Posterior cingulate gyrus (tissue), 11 donors: ENCODE measurements at regions not wholly inside any gene's neighbourhood (a gene's known extent, or its start where the extent isn't known, plus 50 kb on each side); places are given as distances from the start of the nearest gene placed in this dataset.
"Not testable (repeated sequence)": the region's sequence is repeated elsewhere in the genome, so short reads cannot be mapped to it uniquely, and the experiment has no call there.

Source experiments
- DNase-seq, 10 donors: peaks; one replicate each; pipeline versions ENCODE4 v3.0.0 to v3.0.0-alpha.2; 2020 to 2021; ENCODE audit warnings: mixed read lengths in 3 of 10
- intact Hi-C: fragments of 100-400 bp; cut with DNase I; formaldehyde crosslinking; loops from one replicate; pipeline ENCODE4 v1.15.1; 2023

DNA sequence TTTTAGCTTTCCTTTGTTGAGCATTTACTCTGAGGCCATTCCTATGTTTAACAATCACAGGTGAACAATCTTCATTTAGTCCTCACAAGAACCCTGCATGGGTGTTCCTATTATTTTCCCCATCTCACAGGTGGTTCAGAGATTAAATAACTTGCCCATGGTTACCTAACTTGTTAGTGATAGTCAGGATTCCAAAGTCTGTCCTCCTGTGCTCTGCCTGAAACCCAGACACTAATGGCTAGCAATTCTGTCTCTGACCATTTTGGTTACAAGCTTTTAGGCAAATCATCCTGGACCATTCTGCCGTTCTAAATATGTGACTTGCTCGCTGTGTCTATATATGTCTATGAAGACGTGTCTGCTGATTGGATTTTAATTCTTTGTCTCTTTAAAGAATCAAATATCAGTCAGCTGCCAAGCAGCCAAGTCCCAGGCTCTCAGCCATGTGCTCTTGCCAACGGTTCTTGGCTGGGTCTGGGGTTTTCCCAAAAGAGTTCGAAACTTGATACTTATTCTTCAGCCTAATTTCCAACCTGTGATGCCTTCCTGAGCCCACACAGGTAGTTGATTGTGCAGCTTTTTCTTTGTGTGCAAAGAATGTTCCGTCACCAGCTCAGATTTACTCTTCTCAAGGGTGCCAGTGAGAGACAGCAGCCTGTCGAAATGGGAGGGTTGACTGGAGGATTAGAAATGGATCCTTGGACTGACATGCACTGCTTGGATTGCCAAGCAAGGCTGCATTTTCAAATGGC is 121.7 kb downstream of the NREP start:
- intact Hi-C loops: no loop called here
- no peak for DNase-seq

DNA sequence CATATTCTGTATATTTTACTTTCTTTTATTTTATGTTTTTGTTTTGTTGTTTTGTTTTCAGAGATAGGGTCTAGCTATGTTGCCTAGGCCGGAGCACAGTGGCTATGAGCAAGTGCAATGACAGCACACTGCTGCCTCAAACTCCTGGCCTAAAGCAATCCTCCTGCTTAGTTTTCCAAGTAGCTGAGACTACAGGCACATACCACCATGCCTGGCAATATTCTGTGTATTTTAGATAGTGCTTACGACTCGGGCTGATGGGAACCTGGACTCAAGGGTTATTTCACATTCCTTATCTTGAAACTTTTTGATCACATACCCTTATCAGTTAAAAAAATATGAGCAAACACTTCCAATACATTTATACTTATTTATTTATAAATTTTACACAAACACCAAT is 119.0 kb upstream of the STARD4 start:
- intact Hi-C loops: no loop called here
- DNase-seq: no peak

DNA sequence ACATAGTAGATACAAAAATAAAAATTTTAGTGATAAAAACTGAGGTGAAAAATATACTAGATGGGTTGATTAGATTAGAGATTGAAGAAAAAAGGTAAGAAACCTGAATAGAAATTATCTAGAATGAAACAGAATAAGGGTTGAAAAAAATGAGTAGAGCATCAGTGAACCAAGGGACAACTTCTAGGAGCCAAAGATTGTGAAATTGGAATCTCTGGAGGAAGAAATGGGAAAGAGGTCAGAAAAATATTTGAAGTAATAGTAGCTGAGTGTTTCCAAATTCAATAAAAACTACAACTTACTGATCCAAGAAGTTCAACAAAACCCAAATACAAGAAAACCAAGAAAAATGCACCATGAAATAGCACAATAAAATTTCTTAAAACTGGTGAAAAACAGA is 116.6 kb upstream of the STARD4 start:
- intact Hi-C loops: no loop called here
- no peak for DNase-seq

DNA sequence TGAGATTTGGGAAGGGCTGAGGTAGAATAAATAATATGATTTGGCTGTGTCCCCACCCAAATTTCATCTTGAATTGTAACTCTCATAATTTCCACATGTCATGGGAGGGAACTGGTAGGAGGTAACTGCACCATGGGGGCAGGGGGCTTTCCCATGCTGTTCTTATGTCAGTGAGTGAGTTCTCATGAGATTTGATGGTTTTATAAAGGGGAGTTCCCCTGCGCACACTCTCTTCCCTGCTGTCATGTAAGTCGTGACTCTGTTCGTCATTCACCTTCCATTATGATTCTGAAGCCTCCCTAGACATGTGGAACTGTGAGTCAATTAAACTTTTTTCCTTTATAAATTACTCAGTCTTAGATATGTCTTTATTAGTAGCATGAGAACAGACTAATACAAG is 115.5 kb upstream of the STARD4 start:
- no peak for DNase-seq
- intact Hi-C loops: no loop called here

DNA sequence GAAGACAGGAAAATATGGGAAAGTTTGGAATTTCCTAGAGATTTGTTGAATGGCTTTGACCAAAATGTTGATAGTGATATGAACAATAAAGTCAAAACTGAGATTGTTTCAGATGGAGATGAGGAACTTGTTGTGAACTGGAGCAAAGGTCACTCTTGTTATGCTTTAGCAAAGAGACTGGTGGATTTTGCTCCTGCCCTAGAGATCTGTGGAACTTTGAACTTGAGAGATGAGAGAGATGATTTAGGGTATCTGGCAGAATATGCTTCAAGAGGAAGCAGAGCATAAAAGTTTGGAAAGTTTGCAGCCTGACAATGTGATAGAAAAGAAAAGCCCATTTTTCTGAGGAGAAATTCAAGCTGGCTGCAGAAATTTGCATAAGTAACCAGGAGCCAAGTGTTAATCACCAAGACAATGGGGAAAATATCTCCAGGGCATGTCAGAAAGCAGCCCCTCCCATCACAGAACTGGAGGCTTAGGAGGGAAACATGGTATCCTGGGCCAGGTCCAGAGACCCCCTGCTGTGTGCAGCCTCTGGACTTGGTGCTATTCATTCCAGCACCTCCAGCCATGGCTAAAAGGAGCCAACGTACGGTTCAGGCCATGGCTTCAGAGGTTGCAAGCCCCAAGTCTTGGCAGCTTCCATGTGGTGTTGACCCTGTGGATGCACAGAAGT is 114.3 kb upstream of the STARD4 start:
- DNase-seq: no peak
- intact Hi-C loops: no loop called here

DNA sequence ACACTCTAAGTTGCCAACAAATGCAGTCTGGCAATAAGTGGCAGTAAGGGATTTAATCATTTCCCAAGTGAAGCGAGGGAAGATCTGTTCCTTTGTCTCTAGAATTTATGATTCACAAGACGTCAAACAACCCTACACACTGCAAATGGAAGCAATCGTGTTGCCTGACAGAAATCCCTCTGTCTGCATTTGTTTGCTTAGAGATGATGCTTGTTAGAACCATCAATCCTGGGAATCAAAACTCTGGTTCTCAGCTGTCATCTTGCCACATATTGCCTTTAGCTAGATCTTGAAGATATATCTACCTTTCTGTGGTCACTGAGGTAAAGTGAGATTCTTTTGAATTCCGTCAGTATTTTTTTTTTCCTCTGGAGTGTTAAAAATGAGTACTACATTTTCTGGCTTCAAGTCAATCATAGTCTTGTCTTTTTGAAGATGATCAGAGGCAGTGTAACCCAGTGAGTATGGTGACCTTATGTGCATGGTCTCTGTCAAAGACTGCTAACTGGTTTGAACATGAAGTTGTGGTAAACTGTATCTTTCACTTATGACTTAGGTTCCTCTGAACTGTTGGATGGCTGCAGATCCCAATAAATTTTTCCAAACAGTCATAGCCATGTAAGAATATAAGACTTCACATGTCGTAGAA is 106.4 kb upstream of the STARD4 start:
- no peak for DNase-seq
- intact Hi-C loops: no loop called here

DNA sequence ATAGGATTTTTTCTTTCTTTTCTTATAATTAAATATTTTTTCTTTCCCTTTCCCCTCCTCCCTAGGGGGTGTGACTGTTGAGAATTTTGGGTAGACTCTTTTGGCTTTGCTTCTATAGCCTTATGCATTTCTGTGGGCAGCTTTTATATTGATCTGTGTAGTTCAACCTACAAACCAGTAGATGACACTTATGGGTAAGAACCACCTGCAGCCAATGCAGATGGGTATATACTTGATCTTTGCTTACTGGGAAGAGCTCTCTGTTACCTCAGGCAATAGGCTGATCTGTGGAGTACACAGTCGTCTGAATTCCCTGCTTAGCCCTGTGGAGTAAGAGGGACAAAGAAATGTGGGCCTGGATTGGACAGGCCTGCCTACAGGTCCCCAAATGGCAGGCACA is 102.7 kb upstream of the STARD4 start:
- intact Hi-C loops: no loop called here
- no peak for DNase-seq

DNA sequence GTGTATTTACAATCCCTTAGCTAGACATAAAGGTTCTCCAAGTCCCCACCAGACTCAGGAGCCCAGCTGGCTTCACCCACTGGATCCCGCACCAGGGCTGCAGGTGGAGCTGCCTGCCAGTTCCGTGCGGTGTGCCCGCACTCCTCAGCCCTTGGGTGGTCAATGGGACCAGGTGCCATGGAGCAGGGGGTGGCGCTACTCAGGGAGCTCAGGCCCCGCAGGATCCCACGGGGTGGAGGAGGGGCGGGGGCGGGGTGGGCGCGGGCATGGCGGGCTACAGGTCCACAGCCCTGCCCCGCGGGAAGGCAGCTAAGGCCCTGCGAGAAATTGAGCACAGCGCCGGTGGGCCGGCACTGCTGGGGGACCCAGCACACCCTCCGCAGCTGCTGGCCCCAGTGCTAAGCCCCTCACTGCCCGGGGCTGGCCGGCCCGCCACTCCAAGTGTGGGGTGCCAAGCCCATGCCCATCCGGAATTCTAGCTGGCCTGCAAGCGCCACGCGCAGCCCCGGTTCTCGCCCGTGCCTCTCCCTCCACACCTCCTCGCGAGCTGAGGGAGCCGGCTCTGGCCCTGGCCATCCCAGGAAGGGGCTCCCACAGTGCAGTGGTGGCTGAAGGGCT is 99.8 kb upstream of the STARD4 start:
- intact Hi-C loops: not testable (repeated sequence)
- peak in 1 of 10 donors; percentile 71 for DNase-seq

DNA sequence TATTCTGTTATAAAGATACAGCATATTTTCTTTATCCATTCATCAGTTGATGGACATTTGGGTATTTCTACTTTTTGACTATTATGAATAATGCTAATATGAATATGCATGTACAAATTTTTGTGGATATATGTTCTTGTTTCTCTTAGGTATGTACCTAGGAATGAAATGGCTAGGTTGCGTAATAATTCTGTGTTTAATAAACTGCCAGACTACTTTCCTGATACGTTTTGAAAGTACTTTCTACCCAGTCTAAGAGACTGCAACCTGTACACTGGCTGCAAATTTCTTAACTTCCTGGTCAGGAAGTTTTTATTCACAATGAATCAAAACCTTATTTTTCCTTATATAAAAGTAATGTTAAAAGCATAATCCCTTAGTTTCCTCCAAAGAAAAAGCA is 93.9 kb upstream of the STARD4 start:
- no peak for DNase-seq
- intact Hi-C loops: no loop called here

DNA sequence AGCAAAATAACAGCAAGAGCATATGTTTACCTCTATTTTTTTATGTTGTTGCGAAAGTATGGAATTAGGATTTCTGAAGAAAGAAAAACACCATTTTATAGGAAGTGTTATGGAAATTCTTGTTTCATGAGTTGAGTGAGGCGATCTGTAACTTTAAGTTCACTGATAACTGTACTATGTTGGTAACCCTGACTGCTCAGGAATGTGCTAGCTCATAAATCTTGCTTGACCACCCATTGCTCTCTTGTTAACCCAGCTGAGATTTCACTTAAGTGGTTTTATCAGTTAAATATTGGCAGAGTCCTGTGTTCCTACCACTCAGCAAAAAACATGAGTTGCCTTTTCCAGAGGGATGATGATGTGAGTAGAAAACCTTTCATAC is 91.1 kb upstream of the STARD4 start:
- intact Hi-C loops: no loop called here
- no peak for DNase-seq

DNA sequence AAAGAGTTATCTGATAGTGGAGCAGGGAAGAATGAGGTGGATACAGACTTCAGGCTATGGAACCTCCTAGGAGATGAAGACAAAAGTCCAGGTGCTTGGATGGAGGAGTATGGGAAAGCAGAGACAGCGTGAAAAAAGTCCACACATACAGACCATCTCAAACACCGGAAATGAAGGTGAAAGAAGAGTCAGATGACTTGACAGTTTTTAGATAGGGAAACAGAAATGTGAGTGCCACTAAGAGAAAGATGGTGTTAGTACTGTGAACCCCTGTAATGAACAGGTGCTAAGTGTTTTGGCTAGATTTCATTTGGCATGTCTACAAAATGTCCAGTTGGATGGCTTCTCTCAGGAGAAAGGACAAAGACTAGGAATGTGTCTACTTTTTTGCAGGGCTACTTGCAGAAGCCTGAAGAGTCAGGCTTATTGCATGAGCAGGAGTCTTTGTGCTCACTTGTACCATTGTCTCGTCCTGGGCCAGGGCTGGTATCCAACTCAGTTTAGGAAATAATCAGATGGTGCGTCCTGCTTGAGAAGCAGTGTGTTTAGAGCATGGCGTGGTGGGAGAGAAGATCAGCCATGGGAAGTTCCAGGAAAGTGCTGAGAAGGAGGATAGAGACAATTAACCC is 90.6 kb upstream of the STARD4 start:
- no peak for DNase-seq
- intact Hi-C loops: no loop called here

DNA sequence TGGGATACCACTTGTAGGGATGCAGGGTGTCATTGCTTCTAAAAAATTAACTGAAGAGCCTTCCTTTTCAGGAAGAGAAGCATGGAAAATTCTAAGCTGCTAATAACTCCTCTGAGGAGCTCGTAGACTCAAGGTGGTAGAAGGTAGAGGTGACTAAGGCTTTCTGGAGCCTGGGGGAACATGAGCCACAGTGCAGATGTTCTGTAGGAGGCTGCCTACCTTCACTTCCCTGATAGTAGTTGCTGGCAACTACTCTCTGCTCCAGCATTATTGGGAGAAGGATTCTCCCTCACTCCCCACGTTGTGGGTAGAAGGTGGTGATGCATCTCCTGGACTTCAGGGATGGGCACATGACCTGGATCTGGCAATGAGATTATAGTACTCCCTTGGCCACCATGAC is 86.7 kb upstream of the STARD4 start:
- intact Hi-C loops: no loop called here
- DNase-seq: no peak

DNA sequence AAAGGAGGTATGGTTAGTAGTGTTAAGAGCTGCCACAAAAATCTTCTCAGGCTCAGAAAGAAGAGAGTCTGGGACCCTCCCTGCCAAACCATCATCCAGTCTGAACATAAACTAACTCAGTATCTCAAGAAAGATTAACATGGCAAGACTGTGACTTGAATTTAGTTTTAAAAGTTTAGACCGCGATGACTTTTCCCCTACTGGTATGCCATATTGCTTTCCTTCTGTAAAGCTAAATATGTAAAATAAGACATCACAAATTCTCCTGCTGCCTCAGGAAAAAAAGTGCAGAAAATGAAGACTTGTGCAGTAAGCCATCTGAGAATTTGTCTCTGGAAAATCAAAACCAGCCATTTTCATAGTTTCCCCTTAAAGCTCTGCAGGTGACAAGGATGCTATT is 85.2 kb upstream of the STARD4 start:
- no peak for DNase-seq
- intact Hi-C loops: no loop called here

DNA sequence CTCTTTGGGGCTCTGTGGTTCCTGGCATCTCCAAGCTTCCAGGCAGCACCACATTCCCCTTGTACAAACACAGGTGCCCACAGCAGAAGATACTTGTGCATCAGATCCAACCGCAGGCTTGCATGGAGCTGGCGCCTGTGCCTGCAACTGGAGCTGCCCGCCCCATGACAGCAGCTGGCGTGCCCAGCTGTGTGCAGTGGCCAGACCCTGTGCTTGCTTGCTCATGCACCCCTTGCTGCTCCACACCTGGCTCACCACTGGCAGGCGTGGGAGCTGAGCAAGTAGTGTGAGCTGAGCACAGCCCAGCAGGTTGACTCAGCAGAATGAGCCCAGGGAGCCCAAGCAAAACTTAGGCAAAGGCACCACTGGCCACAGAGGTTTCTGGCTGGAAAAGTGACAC is 84.4 kb upstream of the STARD4 start:
- peak in 2 of 10 donors; percentile 27 to 80 for DNase-seq
- intact Hi-C loops: no loop called here

DNA sequence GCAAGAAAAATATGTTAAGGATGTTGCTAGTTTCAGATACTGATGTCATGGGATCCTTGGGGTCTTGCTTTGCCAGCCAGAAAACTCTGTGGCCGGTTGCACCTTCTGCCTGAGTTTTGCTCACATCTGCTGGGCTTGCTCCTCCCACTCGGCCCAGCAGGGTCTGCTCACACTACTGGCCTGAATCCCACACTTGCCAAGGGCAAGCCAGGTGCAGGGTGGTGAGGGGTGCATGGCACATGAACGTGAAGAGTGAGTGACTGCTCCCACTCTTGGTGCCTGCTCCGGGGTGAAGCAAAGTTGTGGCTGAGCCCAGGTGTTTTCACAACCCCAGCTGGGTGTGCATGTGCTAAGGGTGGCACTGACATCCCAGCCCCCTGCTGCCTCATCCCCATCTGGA is 83.1 kb upstream of the STARD4 start:
- DNase-seq: peak in 1 of 10 donors; percentile 67
- intact Hi-C loops: no loop called here

DNA sequence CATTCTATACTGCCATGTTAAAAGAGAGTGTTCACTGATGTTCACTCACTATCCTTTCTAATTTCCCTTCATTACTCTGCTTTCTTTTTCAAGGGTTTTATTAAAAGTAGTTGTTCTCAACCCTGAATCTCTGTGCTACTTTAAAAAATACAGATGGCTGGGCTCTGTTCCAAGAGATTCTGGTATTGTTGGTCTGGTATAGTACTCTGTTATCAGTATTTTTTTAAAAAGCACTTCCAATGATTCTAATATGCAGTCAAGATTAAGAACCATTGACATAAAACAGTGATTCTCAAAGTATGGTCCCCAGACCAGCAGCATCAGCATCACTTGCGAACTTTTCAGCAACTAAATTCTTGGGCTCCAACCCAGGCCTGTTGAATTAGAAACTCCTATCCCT is 77.0 kb upstream of the STARD4 start:
- DNase-seq: no peak

DNA sequence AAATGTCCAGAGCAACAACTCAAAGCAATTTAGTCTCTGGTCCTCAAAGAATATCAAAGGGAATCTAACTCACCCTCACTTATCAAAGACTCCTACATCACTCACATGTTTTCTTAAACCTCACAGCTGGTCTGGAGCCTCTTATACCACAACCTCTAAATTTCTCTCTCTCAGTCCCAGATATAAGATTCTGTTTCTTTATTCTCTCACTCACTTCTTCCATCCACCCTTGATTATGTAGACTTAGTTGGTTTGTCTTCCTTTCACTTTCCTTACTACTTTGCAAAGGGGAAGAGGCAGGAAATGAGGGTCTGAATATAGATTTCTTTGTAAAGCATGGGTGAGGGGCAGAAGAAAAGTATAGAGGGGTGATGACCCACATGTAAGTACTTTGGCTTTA is 75.4 kb upstream of the STARD4 start:
- intact Hi-C loops: no loop called here
- DNase-seq: no peak

More for the DNA sequence above, 77.0 kb upstream of the STARD4 start:
- intact Hi-C loops: no loop called here

DNA sequence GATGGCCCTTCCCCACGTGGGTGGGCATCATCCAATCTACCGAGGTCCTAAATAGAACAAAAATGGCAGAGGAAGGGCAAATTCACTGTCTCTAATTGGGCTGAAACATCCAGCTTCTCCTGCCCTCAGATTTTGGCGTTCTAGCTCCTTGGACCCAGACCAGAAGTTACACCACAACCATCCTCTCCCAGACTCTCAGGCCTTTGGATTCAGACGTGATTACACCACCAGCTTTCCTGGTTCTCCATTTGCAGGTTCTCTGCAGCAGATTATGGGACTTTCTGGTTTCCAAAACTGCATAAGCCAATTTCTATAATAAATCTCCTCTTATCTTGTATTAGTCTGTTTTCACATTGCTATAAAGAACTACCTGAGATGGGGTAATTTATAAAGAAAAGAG is 73.6 kb upstream of the STARD4 start:
- DNase-seq: no peak
- intact Hi-C loops: no loop called here

DNA sequence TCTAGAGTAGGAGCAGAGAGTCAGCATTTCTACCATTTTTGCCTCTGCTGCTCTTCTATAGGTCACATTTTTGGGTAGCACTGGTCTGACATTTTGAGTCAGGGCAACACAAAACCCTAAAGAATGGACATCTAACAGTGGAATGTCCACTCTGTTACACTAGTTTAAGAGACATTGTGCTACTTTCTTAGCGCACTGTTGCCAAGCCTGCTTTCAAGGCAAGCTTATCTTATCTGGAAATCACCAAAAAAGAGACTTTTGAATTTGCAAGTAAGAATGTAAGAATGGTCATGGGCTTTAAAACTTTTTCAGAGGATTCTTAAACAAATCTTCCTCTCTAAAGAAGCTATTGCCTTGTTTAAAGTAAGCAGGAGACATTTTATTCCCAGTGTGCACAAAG is 73.0 kb upstream of the STARD4 start:
- intact Hi-C loops: no loop called here
- DNase-seq: no peak

DNA sequence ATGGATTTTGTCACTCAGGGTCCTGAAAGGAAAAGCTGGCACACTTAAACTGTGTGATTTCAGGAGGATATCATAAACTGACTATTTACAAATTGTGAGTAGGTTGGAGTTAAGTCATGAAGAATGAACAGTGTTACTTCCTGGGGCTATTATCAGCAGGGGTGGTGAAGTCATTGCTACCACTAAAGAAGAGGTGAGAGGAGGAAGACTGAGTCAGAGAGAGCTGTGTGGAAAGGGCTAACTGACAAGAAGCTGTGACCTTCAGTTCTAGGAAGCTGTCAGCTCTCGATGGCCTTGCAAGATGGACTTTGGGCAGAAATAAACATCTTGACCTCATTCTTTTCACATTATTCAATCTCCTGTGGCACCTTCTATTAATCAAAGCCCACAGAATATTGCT is 72.3 kb upstream of the STARD4 start:
- intact Hi-C loops: no loop called here
- DNase-seq: no peak

DNA sequence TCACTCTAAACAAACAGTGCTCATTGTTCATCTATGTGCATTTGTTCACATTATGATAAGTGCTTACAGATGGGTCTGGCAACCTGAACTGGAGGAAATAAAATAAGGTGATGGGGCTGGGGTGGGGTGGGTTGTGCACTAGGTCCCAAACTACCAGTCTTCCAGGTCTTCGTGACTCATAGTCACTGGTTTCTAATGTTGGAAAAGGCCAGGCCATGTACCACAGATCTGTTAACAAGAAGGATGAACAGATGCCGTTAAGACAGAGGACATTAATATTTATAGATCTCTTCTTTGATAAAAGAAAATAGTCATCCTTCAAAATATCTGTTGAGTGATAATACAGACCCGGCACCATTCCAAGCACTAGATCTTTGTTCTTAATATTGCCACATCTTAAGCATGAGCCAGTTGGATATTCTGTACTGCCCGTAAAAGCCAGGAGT is 71.4 kb upstream of the STARD4 start:
- intact Hi-C loops: no loop called here
- DNase-seq: no peak
